M059J (cell line): ENCODE measurements at regions not wholly inside any gene's neighbourhood (a gene's known extent, or its start where the extent isn't known, plus 50 kb on each side); places are given as distances from the start of the nearest gene placed in this dataset.

Experiments
- DNase-seq: peaks from one replicate; pipeline ENCODE4 v3.0.0-alpha.2; 2012; ENCODE audit warnings: low read depth

GRCh38 chr5:164818445-164818844 is 1313.0 kb downstream of the MAT2B start:
- no peak for DNase-seq

DNA sequence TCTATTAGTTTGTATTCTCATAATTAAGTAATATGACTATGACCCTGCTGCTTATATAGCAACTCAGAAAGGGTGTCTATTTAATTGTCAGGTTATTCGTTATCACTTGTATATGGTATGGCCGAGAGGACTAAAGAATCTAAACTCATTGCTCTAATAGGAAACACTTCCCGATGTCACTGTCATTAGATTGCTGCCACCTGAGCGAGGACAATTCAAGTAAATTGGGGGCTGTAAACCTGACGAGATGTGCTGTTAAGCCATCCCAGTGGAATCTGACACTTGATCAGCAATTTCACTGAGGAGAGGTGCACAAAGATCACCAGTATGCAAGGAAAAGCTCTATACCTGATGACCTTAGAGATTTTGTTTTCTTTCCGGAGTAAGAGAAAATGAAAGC is 1319.3 kb downstream of the MAT2B start:
- DNase-seq: no peak

DNA sequence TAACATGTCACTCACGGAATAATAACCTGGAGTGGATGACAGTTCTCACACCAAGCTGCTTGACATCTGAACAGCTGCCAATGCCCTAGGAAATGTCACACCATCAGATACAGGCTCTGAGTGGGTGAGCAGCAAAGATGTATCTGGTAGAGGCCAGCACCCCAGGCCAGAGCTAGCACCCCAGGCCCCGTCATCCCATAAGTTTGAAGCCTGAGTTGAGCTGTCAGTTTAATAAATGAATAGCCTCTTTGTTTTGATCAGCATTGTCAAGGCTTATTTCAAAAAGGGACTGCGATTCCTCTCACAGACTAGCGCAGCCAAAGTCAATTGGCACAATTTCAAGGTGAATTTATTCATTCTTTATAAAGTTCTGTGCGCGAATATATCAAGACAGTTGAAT is 1327.1 kb downstream of the MAT2B start:
- no peak for DNase-seq

DNA sequence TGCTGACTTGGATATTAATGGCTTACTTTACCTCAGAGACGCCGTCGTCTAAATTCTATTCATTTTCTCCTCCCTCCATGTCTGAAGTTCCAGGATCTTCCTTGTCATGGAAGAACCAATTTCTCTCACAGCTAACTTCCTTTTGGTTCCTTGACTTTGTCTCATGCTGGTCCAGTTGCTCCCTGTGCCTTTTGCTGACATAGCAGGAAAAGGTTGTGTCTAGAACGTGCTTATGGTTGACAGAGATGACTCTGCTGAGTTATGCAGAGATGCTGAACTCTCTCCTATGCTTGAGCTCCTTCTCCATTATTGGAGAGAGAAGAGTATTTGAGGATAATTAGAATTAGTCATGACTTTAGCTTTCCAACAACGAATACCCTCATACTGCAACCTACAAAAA is 1338.9 kb downstream of the MAT2B start:
- DNase-seq: no peak

GRCh38 chr5:164860896-164861295 is 1355.5 kb downstream of the MAT2B start:
- no peak for DNase-seq

DNA sequence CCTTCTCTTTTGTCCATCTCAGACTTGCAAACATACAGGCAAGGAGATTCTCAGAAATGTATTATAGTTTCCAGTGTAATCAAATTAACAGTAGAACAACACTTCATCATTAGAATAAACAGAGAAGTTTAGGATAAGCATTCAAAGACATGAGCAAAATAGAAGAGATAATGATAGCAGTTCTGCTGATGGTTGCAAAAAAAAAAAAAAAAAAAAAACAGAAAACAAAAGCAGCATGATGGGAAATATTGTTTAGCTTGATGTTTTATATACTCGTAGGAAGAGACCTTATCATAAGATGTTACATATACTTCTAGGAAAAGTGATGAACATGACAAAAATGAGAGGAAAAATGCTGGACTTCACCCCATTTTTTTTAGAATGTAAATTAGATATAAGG is 1356.2 kb downstream of the MAT2B start:
- no peak for DNase-seq

DNA sequence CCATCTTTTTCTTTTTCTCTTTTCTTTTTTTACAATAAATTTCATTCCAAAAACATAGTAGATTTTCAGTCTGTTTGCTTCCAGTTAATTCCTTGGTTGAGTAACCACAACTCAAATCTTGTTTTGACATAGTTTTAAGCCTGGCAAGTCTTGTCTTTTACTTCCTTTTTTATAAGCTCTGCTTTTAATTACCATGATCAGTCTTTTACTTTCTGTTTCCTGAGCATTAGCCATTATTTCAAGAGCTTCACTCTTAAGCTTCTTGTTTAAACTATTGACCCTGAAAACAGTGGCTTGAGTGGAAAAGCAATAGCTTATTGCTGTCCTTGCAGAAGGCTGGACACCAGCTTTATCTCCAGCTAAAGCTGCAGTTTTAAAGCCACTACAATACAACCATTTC is 1363.3 kb downstream of the MAT2B start:
- DNase-seq: peak; percentile 0

- DNase-seq: no peak
These were observed 1363.9 kb downstream of the MAT2B start for GRCh38 chr5:164869325-164869724.

GRCh38 chr5:164876793-164877192 is 1371.4 kb downstream of the MAT2B start:
- DNase-seq: no peak

DNA sequence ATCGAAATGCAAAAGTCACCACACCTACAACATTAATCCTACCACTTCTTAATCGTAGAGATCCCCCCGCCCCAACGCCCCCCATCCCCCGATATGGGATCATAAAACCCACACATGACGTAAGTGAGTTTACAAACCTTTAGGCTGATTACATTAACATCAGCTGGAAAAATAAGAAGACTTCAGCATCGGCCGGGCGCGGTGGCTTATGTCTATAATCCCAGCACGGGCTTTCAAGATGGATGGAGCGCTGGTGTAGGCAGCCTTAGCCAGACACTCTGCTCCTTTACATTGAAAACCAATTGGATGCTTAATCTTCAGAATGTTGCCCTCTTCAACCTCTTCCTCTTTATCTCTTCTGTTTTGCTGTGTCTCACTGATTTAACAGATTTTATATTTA is 1376.0 kb downstream of the MAT2B start:
- no peak for DNase-seq

GRCh38 chr5:164885179-164885578 is 1379.8 kb downstream of the MAT2B start:
- DNase-seq: no peak

- no peak for DNase-seq
These were observed 1387.7 kb downstream of the MAT2B start for GRCh38 chr5:164893071-164893470.

DNA sequence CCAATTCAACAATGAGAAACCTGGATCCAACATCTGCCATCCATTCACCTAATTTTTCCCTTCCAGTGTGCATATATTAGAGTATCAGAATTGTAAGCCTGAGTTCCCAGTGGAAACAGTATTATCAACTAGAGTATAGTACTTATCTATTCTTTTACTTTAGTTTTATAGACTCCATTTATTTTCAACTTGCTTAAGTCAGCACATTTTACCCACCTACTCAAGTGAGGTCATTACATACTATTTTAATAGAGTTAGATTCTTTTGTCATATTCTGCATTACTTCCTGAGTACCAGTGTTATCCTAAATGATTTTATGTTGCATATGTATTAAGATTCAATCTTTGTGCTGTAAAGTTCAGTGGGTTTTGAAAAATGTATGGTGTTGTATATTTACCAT is 1393.3 kb downstream of the MAT2B start:
- DNase-seq: no peak

DNA sequence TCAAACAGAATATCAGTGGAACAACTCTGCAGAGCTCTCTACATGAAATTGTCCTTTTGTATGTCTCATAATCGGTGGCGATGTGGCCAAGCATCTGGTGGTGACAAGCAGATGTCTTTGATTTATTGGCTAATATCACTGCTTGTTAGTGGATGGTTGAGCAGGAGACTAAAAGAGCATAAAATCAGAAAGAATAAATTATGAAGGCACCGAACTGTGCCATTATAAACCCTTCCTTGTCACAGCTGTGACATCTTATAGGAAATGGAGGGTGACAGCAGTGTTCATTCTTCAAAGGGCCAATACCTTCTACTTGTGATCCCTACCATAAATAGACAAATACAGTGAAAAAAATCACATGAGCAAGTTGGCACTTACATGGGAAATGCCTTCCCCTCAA is 1404.3 kb downstream of the MAT2B start:
- no peak for DNase-seq

DNA sequence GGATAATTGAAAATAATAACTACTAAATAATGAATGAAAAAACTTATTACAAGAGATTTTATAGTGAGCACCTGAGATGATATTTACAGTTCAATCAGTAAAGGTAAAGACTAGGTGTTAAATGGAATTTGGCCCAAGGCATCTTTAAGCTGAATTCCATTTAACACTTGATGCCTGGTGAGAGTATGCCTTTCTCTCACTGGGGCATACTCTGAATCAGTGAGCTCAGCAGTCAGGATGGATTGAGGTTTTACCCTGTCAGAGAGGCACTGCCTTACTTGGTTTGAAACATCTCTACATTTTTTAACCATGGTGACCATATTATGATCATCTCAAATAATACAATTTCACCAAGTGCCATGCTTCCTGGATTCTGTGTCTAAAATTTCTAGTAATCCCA is 1416.3 kb downstream of the MAT2B start:
- no peak for DNase-seq

DNA sequence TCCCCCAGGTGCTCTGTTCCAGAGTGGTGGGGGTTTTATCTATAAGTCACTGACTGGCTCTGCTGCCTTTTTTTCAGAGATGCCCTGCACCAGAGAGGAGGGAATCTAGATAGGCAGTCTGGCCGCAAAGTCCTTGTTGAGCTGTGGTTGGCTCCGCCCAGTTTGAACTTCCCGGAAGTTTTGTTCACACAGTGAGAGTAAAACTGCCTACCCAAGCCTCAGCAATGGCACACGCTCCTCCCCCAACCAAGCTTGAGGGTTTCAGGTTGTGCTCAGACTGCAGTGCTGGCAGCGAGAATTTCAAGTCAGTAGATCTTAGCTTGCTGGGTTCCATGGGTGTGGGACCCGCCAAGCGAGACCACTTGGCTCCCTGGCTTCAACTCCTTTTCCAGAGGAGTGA is 1428.6 kb downstream of the MAT2B start:
- peak; percentile 2 for DNase-seq

DNA sequence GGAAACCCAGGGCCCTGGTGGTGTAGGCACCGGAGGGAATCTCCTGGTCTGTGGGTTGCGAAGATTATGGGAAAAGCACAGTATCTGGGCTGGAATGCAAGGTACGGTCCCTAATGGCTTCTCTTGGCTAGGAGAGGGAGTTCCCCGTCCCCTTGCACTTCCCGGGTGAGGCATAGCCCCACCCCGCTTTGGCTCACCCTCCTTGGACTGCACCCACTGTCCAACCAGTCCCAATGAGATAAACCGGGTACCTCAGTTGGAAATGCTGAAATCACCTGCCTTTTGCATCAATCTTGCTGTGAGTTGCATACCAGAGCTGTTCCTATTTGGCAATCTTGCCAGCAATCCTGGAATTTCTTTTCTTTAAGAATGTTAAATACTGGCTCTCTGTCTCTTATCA is 1429.1 kb downstream of the MAT2B start:
- no peak for DNase-seq

DNA sequence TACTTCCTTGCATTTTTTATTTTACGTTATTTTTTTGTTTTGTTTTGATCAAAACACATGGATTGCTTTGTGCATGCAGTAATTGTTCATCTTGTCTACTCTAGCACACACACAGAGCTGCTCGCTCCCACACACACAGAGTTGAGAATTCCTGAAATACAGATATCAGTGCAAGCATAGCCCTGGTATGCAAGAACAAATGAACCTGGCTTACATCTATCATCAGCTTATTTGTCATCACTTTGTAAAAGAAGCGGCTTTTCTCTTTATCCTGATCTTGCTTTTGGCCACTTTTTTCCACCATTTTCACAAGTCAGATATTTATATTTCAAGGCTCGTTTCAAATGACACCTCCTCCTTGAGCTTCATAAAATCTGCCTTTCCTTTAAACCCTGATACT is 1435.7 kb downstream of the MAT2B start:
- no peak for DNase-seq

GRCh38 chr5:164950927-164951326 is 1445.5 kb downstream of the MAT2B start:
- DNase-seq: no peak

DNA sequence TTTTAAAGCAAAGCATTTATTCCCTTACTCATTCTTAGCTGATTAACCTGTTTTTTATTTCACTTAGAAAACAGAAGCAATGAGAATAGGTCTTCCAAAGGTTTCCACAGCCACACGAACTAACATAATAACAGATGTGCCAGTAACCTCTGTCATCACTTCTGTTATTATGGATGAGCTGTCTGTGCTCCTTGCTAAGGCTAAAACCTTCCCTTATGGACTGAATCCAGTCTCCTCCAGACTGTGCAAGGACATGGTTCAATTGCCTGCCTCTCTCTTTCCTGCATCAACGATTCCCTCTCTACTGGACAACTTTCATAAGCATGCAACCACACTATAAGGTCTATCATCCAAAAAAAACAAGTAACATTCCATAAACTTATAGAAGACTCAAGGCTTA is 1446.2 kb downstream of the MAT2B start:
- DNase-seq: no peak

- no peak for DNase-seq
These were observed 1453.3 kb downstream of the MAT2B start for GRCh38 chr5:164958688-164959087.

DNA sequence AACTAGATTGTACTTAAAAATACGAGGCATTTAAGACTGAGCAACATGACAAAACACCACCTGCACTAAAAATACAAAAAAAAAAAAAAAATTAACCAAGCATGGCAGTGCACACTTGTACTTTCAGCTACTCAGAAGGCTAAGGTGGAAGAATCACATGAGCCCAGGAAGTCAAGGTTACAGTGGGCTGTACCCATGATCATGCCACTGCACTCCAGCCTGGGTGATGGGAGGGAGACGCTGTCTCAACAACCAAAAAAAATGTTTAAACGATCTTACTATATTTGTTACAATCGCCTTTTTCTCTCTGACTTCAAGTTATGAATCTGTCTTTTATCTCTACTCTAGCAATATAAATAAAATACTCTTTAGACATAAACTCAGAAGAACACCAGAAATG is 1454.3 kb downstream of the MAT2B start:
- DNase-seq: no peak

- DNase-seq: peak; percentile 3
These were observed 1457.0 kb downstream of the MAT2B start for GRCh38 chr5:164962329-164962961.

DNA sequence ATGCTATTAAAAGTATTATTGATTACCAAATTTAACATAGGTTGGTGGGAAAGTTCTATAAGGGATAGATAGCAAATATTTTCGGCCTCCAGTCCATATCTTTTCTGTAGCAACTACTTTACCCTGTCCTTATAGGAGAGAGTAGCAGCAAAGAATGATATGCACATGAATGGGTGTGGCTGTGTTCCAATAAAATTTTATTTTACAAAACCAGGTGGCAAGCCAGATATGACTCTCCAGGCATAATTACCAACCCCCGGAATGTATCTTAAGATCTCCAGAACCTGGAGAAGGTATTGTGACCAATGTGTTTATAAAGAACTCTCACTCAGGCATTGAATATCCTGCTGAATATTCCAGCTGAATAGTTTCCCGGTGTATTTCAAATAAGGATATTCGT is 1461.2 kb downstream of the MAT2B start:
- no peak for DNase-seq

DNA sequence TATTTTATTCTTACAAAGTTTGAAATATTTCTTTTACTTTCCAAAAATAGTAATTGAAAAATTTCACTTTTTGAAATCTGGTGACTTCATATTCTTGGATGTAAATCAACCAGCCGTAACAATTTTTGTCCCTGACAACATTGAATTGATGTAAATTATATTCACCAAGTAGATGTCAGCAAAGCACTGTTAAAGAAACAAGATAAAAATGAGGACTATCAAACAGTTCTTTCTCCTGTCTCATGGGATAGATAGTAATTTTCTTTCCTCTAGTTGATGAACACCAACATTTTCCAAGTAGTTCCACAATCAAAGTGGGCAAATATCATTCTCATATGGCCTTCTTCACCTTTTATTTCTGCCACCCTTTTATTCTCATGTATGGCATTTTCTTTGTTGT is 1461.9 kb downstream of the MAT2B start:
- no peak for DNase-seq
